DLD1 (cell line): ENCODE measurements at regions not wholly inside any gene's neighbourhood (a gene's known extent, or its start where the extent isn't known, plus 50 kb on each side); places are given as distances from the start of the nearest gene placed in this dataset.

ENCODE experiments used
- in situ Hi-C: cut with HindIII; loops from 2 replicates; pipeline ENCODE4 v1.10.0; 2017; ENCODE audit warnings: low sequenced_read_pairs

- in situ Hi-C loops = no loop called here
These were observed 500.1 kb downstream of the ENC1 start for GRCh38 chr5:74140409-74140808.

GRCh38 chr5:74139589-74139988, 500.9 kb downstream of the ENC1 start:
- in situ Hi-C loops = no loop called here

- in situ Hi-C loops = no loop called here
These were observed 501.8 kb downstream of the ENC1 start for GRCh38 chr5:74138721-74139120.

GRCh38 chr5:74136276-74136825, 504.2 kb downstream of the ENC1 start:
- in situ Hi-C loops = no loop called here

GRCh38 chr5:74135033-74135432, 505.5 kb downstream of the ENC1 start:
- in situ Hi-C loops = no loop called here

- in situ Hi-C loops = no loop called here
These were observed 506.5 kb downstream of the ARHGEF28 start for GRCh38 chr5:74132485-74132884.

- in situ Hi-C loops = no loop called here
These were observed 505.3 kb downstream of the ARHGEF28 start for GRCh38 chr5:74131250-74131649.

GRCh38 chr5:74130155-74130897, 504.3 kb downstream of the ARHGEF28 start:
- in situ Hi-C loops = no loop called here

GRCh38 chr5:74127381-74128320, 501.7 kb downstream of the ARHGEF28 start:
- in situ Hi-C loops = no loop called here

GRCh38 chr5:74126294-74126693, 500.3 kb downstream of the ARHGEF28 start:
- in situ Hi-C loops = no loop called here

- in situ Hi-C loops = no loop called here
These were observed 498.8 kb downstream of the ARHGEF28 start for GRCh38 chr5:74124826-74125225.

GRCh38 chr5:74123929-74124328, 497.9 kb downstream of the ARHGEF28 start:
- in situ Hi-C loops = no loop called here

- in situ Hi-C loops = no loop called here
These were observed 497.1 kb downstream of the ARHGEF28 start for GRCh38 chr5:74122979-74123590.

- in situ Hi-C loops = no loop called here
These were observed 496.2 kb downstream of the ARHGEF28 start for GRCh38 chr5:74122175-74122574.

GRCh38 chr5:74120585-74120984, 494.6 kb downstream of the ARHGEF28 start:
- in situ Hi-C loops = no loop called here

- in situ Hi-C loops = no loop called here
These were observed 492.1 kb downstream of the ARHGEF28 start for GRCh38 chr5:74118071-74118470.

GRCh38 chr5:74116984-74117383, 491.0 kb downstream of the ARHGEF28 start:
- in situ Hi-C loops = no loop called here

- in situ Hi-C loops = no loop called here
These were observed 490.3 kb downstream of the ARHGEF28 start for GRCh38 chr5:74116266-74116665.

GRCh38 chr5:74113927-74114326, 487.9 kb downstream of the ARHGEF28 start:
- in situ Hi-C loops = no loop called here

GRCh38 chr5:74113196-74113540, 487.2 kb downstream of the ARHGEF28 start:
- in situ Hi-C loops = no loop called here
